ENCODE measurements at regions not wholly inside any gene's neighbourhood (a gene's known extent, or its start where the extent isn't known, plus 50 kb on each side); places are given as distances from the start of the nearest gene placed in this dataset.
"Not testable (repeated sequence)": the region's sequence is repeated elsewhere in the genome, so short reads cannot be mapped to it uniquely, and the experiment has no call there.

- no peaks in the 10 kb centered on the region for H3K36me3 Mint-ChIP-seq (ENCODE audit: low read depth)
- H3K9me3 Mint-ChIP-seq = peaks cover 15% of the 10 kb centered on the region
- TF ChIP-seq CTCF (IDR thresholded peaks at IDR 0.05; ENCODE audit: unreplicated experiment in 3 of 3) = no peak
- no peak overlapping the region for H3K27ac Mint-ChIP-seq
- H3K4me3 Mint-ChIP-seq = no peak overlapping the region
- H3K27me3 Mint-ChIP-seq (ENCODE audit: low read depth) = peaks cover 13% of the 10 kb centered on the region
- no peaks in the 10 kb centered on the region for H3K4me1 Mint-ChIP-seq
These were observed 94.5 kb downstream of the TPRA1 start for GRCh38 chr3:127495821-127496655.

- H3K27me3 Mint-ChIP-seq (ENCODE audit: low read depth) = peaks cover 20% of the 10 kb centered on the region
- no peaks in the 10 kb centered on the region for H3K4me1 Mint-ChIP-seq
- H3K4me3 Mint-ChIP-seq = no peak overlapping the region
- H3K36me3 Mint-ChIP-seq (ENCODE audit: low read depth) = no peaks in the 10 kb centered on the region
- TF ChIP-seq CTCF (IDR thresholded peaks at IDR 0.05; ENCODE audit: unreplicated experiment in 3 of 3) = no peak
- peaks cover 6% of the 10 kb centered on the region for H3K9me3 Mint-ChIP-seq
- no peak overlapping the region for H3K27ac Mint-ChIP-seq
These were observed 96.4 kb downstream of the TPRA1 start for GRCh38 chr3:127493924-127494646.

GRCh38 chr3:127492426-127492825, 98.1 kb downstream of the TPRA1 start:
- no peak overlapping the region for H3K27ac Mint-ChIP-seq
- no peaks in the 10 kb centered on the region for H3K36me3 Mint-ChIP-seq (ENCODE audit: low read depth)
- H3K4me1 Mint-ChIP-seq = no peaks in the 10 kb centered on the region
- no peak for TF ChIP-seq CTCF (IDR thresholded peaks at IDR 0.05; ENCODE audit: unreplicated experiment in 3 of 3)
- peaks cover 15% of the 10 kb centered on the region for H3K27me3 Mint-ChIP-seq (ENCODE audit: low read depth)
- no peak overlapping the region for H3K4me3 Mint-ChIP-seq
- H3K9me3 Mint-ChIP-seq = peaks cover 3% of the 10 kb centered on the region

DNA sequence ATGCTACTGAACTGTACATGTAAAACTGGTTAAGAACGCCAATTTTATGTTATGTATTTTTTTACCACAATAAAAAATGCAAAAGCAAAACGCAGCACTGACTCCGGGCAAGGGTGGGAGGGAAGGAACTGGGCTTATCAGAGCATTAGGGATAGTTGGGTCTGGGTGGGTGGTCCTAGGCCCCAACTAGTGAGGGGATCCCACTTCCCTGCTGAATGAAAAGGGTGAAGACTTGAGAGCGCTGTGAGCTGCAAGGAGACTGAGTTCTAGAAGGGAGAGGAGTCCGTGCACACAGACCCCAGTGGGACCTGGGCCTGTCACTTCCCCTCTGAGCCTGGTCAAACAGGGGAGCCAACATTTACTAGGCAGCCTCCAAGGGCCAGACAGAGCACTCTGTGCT, 98.6 kb downstream of the TPRA1 start:
- no peaks in the 10 kb centered on the region for H3K36me3 Mint-ChIP-seq (ENCODE audit: low read depth)
- H3K4me1 Mint-ChIP-seq = no peaks in the 10 kb centered on the region
- peaks cover 18% of the 10 kb centered on the region for H3K27me3 Mint-ChIP-seq (ENCODE audit: low read depth)
- no peak overlapping the region for H3K4me3 Mint-ChIP-seq
- H3K9me3 Mint-ChIP-seq = peaks cover 3% of the 10 kb centered on the region
- no peak for TF ChIP-seq CTCF (IDR thresholded peaks at IDR 0.05; ENCODE audit: unreplicated experiment in 3 of 3)
- no peak overlapping the region for H3K27ac Mint-ChIP-seq

DNA sequence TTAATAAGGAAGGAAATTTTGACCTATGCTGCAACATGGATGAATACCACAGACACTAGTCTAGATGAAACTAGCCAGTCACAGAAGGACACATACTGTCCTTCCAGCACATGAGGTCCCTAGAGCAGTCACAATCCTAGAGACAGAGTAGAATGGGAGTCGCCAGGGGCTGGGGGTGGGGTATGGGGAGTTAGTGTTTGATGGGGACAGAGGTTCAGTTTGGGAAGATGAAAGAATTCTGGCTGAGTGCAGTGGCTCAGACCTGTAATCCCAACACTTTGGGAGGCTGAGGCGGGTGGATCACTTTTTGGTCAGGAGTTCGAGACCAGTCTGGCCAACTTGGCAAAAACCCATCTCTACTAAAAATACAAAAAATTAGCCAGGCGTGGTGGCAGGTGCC, 99.2 kb downstream of the TPRA1 start:
- Mint-ChIP-seq H3K4me1 (no peaks in the 10 kb centered on the region), H3K9me3 (peaks cover 3% of the 10 kb centered on the region), H3K27me3 (ENCODE audit: low read depth) (peaks cover 14% of the 10 kb centered on the region), H3K36me3 (ENCODE audit: low read depth) (no peaks in the 10 kb centered on the region), H3K4me3 (no peak overlapping the region), H3K27ac (no peak overlapping the region)
- no peak for TF ChIP-seq CTCF (IDR thresholded peaks at IDR 0.05; ENCODE audit: unreplicated experiment in 3 of 3)

DNA sequence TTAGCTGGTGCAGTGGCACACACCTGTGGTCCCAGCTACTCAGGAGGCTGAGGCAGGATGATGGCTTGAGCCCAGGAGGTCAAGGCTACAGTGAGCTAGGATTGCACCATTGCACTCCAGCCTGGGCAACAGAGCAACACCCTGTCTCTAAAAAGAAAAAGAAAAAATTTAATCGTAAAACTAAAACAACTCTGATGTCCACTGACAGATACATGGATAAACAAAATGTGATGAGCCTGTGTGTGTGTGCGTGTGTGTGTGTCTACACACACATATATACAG, 99.6 kb downstream of the TPRA1 start:
- not testable (repeated sequence) for H3K4me3 Mint-ChIP-seq; H3K9me3 Mint-ChIP-seq; H3K36me3 Mint-ChIP-seq (ENCODE audit: low read depth); H3K27ac Mint-ChIP-seq; H3K4me1 Mint-ChIP-seq
- H3K27me3 Mint-ChIP-seq (ENCODE audit: low read depth) = peaks cover 14% of the 10 kb centered on the region
